K562 (cell line): ENCODE measurements at regions not wholly inside any gene's neighbourhood (a gene's known extent, or its start where the extent isn't known, plus 50 kb on each side); places are given as distances from the start of the nearest gene placed in this dataset.

Experiments used
- ATF3 ChIP-seq, 2 experiments: fragments of 450-650 bp in 1 of 2; sonication (generic) in 1 of 2; formaldehyde crosslinking in 1 of 2; IDR thresholded peaks in 1 of 2; conservative IDR thresholded peaks in 1 of 2; 2 replicates each; pipeline versions ENCODE4 v1.6.1 to v1.8.1; 2016 to 2023; ENCODE audit warnings: mild to moderate bottlenecking in 2 of 2, moderate library complexity in 2 of 2, inconsistent platforms in 1 of 2, missing genetic modification reagents in 1 of 2
- CEBPB ChIP-seq: fragments of 450-650 bp; IDR thresholded peaks from 2 replicates; pipeline ENCODE4 v1.6.1; 2016; ENCODE audit warnings: missing genetic modification characterization, missing compliant biosample characterization
- CEBPG ChIP-seq, 3 experiments: fragments of 200-800 bp in 1 of 3; sonication (Bioruptor generic) in 1 of 3; sonication (generic) in 1 of 3; formaldehyde crosslinking in 1 of 3; IDR thresholded peaks in 2 of 3; conservative IDR thresholded peaks in 1 of 3; 2 replicates each; pipeline versions ENCODE4 v1.6.1 to v1.8.0; 2016 to 2022; ENCODE audit warnings: missing compliant biosample characterization in 2 of 3, missing genetic modification characterization in 2 of 3, mild to moderate bottlenecking in 1 of 3, missing genetic modification reagents in 1 of 3
- CTCF ChIP-seq, 3 experiments: IDR thresholded peaks in 2 of 3; conservative IDR thresholded peaks in 1 of 3; 2 replicates each; pipeline ENCODE4 v1.5.1; 2011 to 2012; ENCODE audit warnings: low read length in 3 of 3, mild to moderate bottlenecking in 3 of 3, control low read depth in 2 of 3, improper control_type of control experiment in 1 of 3, inconsistent platforms in 1 of 3, low read depth in 1 of 3, mixed read lengths in 1 of 3, moderate library complexity in 1 of 3; ENCODE audit not compliant: insufficient read depth in 2 of 3
- ID3 ChIP-seq, 2 experiments: fragments of 250-450 bp in 1 of 2; fragments of 450-650 bp in 1 of 2; sonication (Bioruptor Pico) in 1 of 2; IDR thresholded peaks; 2 replicates each; pipeline versions ENCODE4 v1.6.1 to v1.8.0; 2016 to 2021; ENCODE audit warnings: mild to moderate bottlenecking in 2 of 2, moderate library complexity in 2 of 2, missing compliant biosample characterization in 1 of 2, missing genetic modification characterization in 1 of 2
- NCOA1 ChIP-seq: fragments of 450-650 bp; IDR thresholded peaks from 2 replicates; pipeline ENCODE4 v1.6.1; 2016; ENCODE audit warnings: low read depth
- NCOR1 ChIP-seq: fragments of 450-650 bp; IDR thresholded peaks from 2 replicates; pipeline ENCODE4 v1.6.1; 2016; ENCODE audit warnings: mild to moderate bottlenecking, moderate library complexity
- PHTF2 ChIP-seq: fragments of 250-450 bp; sonication (Bioruptor Pico); IDR thresholded peaks from 2 replicates; pipeline ENCODE4 v1.5.0; 2021; ENCODE audit warnings: mild to moderate bottlenecking
- REST ChIP-seq, 2 experiments: fragments of 450-650 bp; formaldehyde crosslinking in 1 of 2; IDR thresholded peaks; 2 replicates each; pipeline versions ENCODE4 v1.4.0 to v1.6.1; 2014 to 2020; ENCODE audit warnings: mild to moderate bottlenecking in 2 of 2, borderline replicate concordance in 1 of 2, low read depth in 1 of 2
- TARDBP ChIP-seq: fragments of 450-650 bp; IDR thresholded peaks from 2 replicates; pipeline ENCODE4 v1.6.1; 2016
- TCF15 ChIP-seq: fragments of 250-450 bp; sonication (Bioruptor Pico); IDR thresholded peaks from 2 replicates; pipeline ENCODE4 v1.8.0; 2022; ENCODE audit warnings: moderate library complexity, mild to moderate bottlenecking, inconsistent platforms
- XRCC5 ChIP-seq: fragments of 200-400 bp; formaldehyde crosslinking; IDR thresholded peaks from 2 replicates; pipeline ENCODE4 v1.6.1; 2017; ENCODE audit warnings: low read depth, mild to moderate bottlenecking, low read length
- ZNF175 ChIP-seq: fragments of 200-800 bp; sonication (Bioruptor generic); IDR thresholded peaks from 2 replicates; pipeline ENCODE4 v1.6.1; 2016; ENCODE audit warnings: low read depth, mild to moderate bottlenecking, missing genetic modification characterization, missing compliant biosample characterization
- ZNF316 ChIP-seq: fragments of 450-650 bp; IDR thresholded peaks from 2 replicates; pipeline ENCODE4 v1.6.1; 2016

GRCh38 chr2:173815772-173816171 lies 149.4 kb downstream of the SP3 start (continued):
- TF ChIP-seq CTCF (IDR thresholded peaks at IDR 0.05 in 2 of 3, conservative IDR thresholded peaks at IDR 0.05 in 1 of 3; ENCODE audit: insufficient read depth in 2 of 3, low read depth in 1 of 3, low read length in 3 of 3) (peak in 2 of 3 experiments; percentile 13 to 39; a peak in 2 of 6 replicates), ID3 (CRISPR knock-in tag; IDR thresholded peaks at IDR 0.05) (no peak), ID3 (tag; IDR thresholded peaks at IDR 0.05) (peak; percentile 71), XRCC5 (no peak), ATF3 (IDR thresholded peaks at IDR 0.05) (peak; percentile 32; the same call in 1 of the 2 replicates), ATF3 (CRISPR knock-in tag; conservative IDR thresholded peaks at IDR 0.05) (no peak; the same call in 1 of the 2 replicates), ZNF175 (CRISPR knock-in tag) (0 out of 2 replicates have a peak, but pooled peaks have one; percentile 35), PHTF2 (CRISPR knock-in tag) (no peak), NCOR1 (peak; percentile 26; the same call in 1 of the 2 replicates), TARDBP (0 out of 2 replicates have a peak, but pooled peaks have one; percentile 41), CEBPG (CRISPR knock-in tag; IDR thresholded peaks at IDR 0.05) (peak; percentile 52; the same call in 1 of the 2 replicates), CEBPG (tag; conservative IDR thresholded peaks at IDR 0.05 in 1 of 2, IDR thresholded peaks at IDR 0.05 in 1 of 2) (peak; percentile 35 to 86; a peak in 3 of 4 replicates), REST (IDR thresholded peaks at IDR 0.05; ENCODE audit: borderline replicate concordance) (peak; percentile 27; the same call in 1 of the 2 replicates), REST (CRISPR knock-in tag; IDR thresholded peaks at IDR 0.05; ENCODE audit: low read depth) (no peak), CEBPB (tag) (peak; percentile 95), TCF15 (no peak), ZNF316 (no peak), NCOA1 (0 out of 2 replicates have a peak, but pooled peaks have one; percentile 28)
